Brain pericyte (primary cell): ENCODE measurements at regions not wholly inside any gene's neighbourhood (a gene's known extent, or its start where the extent isn't known, plus 50 kb on each side); places are given as distances from the start of the nearest gene placed in this dataset.
"Not testable (repeated sequence)": the region's sequence is repeated elsewhere in the genome, so short reads cannot be mapped to it uniquely, and the experiment has no call there.

Experiments used
- DNase-seq: peaks from one replicate; pipeline ENCODE4 v3.0.0-alpha.2; 2012; ENCODE audit warnings: low read depth, low spot score

- DNase-seq = no peak
These were observed 89.1 kb downstream of the KATNIP start for GRCh38 chr16:27638833-27639560.

- DNase-seq = peak; percentile 15
These were observed 89.8 kb downstream of the KATNIP start for GRCh38 chr16:27639561-27640276.

GRCh38 chr16:27640277-27640600 is 90.3 kb downstream of the KATNIP start:
- no peak for DNase-seq

GRCh38 chr16:27641260-27641659 is 91.3 kb downstream of the KATNIP start:
- no peak for DNase-seq

GRCh38 chr16:27641734-27642415 is 91.9 kb downstream of the KATNIP start:
- not testable (repeated sequence) for DNase-seq

- DNase-seq = no peak
These were observed 92.8 kb downstream of the KATNIP start for GRCh38 chr16:27642756-27643155.

GRCh38 chr16:27644165-27644564 is 94.2 kb downstream of the KATNIP start:
- DNase-seq = no peak

GRCh38 chr16:27645396-27645795 is 95.5 kb downstream of the KATNIP start:
- no peak for DNase-seq

- DNase-seq = no peak
These were observed 96.9 kb downstream of the KATNIP start for GRCh38 chr16:27646806-27647205.

GRCh38 chr16:27649021-27649420 is 99.1 kb downstream of the KATNIP start:
- DNase-seq = no peak

- DNase-seq = no peak
These were observed 100.2 kb downstream of the KATNIP start for GRCh38 chr16:27650073-27650701.

- DNase-seq = no peak
These were observed 101.4 kb downstream of the KATNIP start for GRCh38 chr16:27651301-27651700.

- DNase-seq = no peak
These were observed 107.9 kb downstream of the KATNIP start for GRCh38 chr16:27657811-27658210.

GRCh38 chr16:27660507-27660906 is 110.6 kb downstream of the KATNIP start:
- no peak for DNase-seq

- DNase-seq = not testable (repeated sequence)
These were observed 113.3 kb downstream of the KATNIP start for GRCh38 chr16:27663235-27663634.

GRCh38 chr16:27665881-27666280 is 115.9 kb downstream of the KATNIP start:
- DNase-seq = no peak

- no peak for DNase-seq
These were observed 120.3 kb downstream of the KATNIP start for GRCh38 chr16:27670071-27670810.

GRCh38 chr16:27671410-27671809 is 121.5 kb downstream of the KATNIP start:
- DNase-seq = no peak

- no peak for DNase-seq
These were observed 126.9 kb downstream of the KATNIP start for GRCh38 chr16:27676839-27677238.

- DNase-seq = no peak
These were observed 127.3 kb downstream of the KATNIP start for GRCh38 chr16:27677263-27677662.

- DNase-seq = no peak
These were observed 129.0 kb downstream of the KATNIP start for GRCh38 chr16:27678955-27679354.

- DNase-seq = no peak
These were observed 130.0 kb downstream of the KATNIP start for GRCh38 chr16:27679899-27680298.
